ENCODE measurements at regions not wholly inside any gene's neighbourhood (a gene's known extent, or its start where the extent isn't known, plus 50 kb on each side); places are given as distances from the start of the nearest gene placed in this dataset.

DNA sequence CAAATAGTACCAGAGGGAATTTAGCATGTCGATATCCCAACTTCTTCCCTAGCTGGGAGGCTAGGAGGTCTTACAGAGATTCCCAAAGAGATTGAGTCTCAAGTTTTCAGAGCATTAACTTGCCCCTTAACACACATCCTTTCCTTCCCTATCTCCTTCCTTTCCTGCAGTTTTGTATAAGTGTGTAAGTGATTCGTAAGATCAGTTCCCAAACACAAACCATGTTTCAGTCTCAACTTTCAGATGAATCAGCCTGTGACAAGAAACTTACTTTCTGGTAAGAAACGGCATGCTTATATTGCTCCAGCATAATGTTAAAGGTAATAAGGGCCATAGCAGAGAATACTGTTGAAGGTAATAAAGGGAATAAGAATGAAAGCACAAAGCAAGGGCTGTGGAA, 472.2 kb downstream of the LIG4 start:
- Mint-ChIP-seq H3K27me3 (ENCODE audit: low read depth) (no peaks in the 10 kb centered on the region), H3K36me3 (no peaks in the 10 kb centered on the region), H3K4me1 (no peaks in the 10 kb centered on the region), H3K9me3 (no peaks in the 10 kb centered on the region), H3K27ac (no peak overlapping the region), H3K4me3 (no peak overlapping the region)
- TF ChIP-seq, protein P1, sequence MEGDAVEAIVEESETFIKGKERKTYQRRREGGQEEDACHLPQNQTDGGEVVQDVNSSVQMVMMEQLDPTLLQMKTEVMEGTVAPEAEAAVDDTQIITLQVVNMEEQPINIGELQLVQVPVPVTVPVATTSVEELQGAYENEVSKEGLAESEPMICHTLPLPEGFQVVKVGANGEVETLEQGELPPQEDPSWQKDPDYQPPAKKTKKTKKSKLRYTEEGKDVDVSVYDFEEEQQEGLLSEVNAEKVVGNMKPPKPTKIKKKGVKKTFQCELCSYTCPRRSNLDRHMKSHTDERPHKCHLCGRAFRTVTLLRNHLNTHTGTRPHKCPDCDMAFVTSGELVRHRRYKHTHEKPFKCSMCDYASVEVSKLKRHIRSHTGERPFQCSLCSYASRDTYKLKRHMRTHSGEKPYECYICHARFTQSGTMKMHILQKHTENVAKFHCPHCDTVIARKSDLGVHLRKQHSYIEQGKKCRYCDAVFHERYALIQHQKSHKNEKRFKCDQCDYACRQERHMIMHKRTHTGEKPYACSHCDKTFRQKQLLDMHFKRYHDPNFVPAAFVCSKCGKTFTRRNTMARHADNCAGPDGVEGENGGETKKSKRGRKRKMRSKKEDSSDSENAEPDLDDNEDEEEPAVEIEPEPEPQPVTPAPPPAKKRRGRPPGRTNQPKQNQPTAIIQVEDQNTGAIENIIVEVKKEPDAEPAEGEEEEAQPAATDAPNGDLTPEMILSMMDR (IDR thresholded peaks at IDR 0.05; ENCODE audit: unreplicated experiment): no peak
- no peak for DNase-seq (ENCODE audit: low spot score in 2 of 2, unreplicated experiment in 2 of 2)

DNA sequence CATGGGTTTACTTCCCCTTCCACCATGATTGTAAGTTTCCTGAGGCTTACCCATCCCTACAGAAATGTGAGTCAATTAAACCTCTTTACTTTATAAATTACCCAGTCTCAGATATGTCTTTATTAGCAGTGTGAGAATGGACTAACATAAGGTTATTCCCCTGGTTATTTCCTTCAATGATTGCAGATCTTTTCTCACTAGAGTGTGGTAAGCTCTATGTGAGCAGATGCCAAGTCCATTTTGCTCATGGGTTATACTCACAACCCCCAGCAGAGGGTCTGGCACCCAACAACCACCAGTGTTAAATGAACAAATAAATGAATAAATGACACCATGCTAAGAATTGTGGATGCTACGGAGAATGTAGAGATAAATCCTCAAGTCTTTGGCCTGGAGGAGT, 472.8 kb downstream of the LIG4 start:
- H3K4me1 Mint-ChIP-seq: no peaks in the 10 kb centered on the region
- H3K36me3 Mint-ChIP-seq: no peaks in the 10 kb centered on the region
- no peaks in the 10 kb centered on the region for H3K27me3 Mint-ChIP-seq (ENCODE audit: low read depth)
- TF ChIP-seq, protein P1 (IDR thresholded peaks at IDR 0.05; ENCODE audit: unreplicated experiment): no peak
- H3K9me3 Mint-ChIP-seq: no peaks in the 10 kb centered on the region
- no peak overlapping the region for H3K4me3 Mint-ChIP-seq
- no peak for DNase-seq (ENCODE audit: low spot score in 2 of 2, unreplicated experiment in 2 of 2)
- no peak overlapping the region for H3K27ac Mint-ChIP-seq

DNA sequence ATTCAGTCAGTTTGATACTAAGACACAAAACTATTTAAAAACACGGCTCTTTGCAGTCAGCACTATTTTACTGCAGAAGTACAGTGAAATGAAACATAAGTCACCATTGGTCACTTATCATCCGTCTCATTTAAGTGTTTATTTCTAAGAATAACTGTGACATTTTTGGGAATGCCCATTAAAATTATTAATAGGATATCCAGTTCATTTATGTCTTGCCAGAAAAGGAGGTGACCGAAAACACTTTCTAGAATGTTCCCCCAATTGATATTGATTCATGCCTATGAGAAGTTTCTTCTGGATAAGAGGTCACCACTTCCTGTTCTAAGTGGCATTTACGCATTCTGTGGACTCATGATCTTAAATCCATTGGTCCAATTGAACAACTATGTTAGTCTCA, 477.3 kb downstream of the LIG4 start:
- no peaks in the 10 kb centered on the region for H3K9me3 Mint-ChIP-seq
- no peak overlapping the region for H3K4me3 Mint-ChIP-seq
- peaks cover 1% of the 10 kb centered on the region for H3K4me1 Mint-ChIP-seq
- H3K27me3 Mint-ChIP-seq (ENCODE audit: low read depth): no peaks in the 10 kb centered on the region
- DNase-seq (ENCODE audit: low spot score in 2 of 2, unreplicated experiment in 2 of 2): no peak
- no peaks in the 10 kb centered on the region for H3K36me3 Mint-ChIP-seq
- no peak overlapping the region for H3K27ac Mint-ChIP-seq
- TF ChIP-seq, protein P1 (IDR thresholded peaks at IDR 0.05; ENCODE audit: unreplicated experiment): no peak

DNA sequence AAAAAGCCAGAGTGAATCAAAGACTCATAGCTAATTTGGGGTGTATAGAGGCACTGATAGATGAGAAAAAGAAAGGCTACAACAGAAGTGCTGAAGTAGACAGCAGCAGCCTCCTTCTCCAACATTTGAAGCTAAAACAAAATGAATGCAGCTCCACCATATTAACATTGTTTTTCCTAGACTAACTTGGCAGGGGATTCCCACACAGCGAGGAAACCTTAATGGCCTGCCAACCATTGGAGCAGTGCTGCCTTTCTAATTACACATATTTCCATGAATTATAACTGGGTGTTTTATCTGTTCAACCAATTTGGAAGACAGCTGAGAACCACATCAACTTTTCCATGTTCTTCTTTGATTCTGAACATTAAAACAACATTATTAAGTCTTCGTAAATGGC, 478.6 kb downstream of the LIG4 start:
- DNase-seq (ENCODE audit: low spot score in 2 of 2, unreplicated experiment in 2 of 2): no peak
- Mint-ChIP-seq H3K27ac (no peak overlapping the region), H3K36me3 (no peaks in the 10 kb centered on the region), H3K4me3 (no peak overlapping the region), H3K27me3 (ENCODE audit: low read depth) (no peaks in the 10 kb centered on the region), H3K9me3 (no peaks in the 10 kb centered on the region), H3K4me1 (peaks cover 1% of the 10 kb centered on the region)
- TF ChIP-seq, protein P1 (IDR thresholded peaks at IDR 0.05; ENCODE audit: unreplicated experiment): no peak

GRCh38 chr13:107736170-107736569, 479.2 kb downstream of the LIG4 start:
- TF ChIP-seq, protein P1 (IDR thresholded peaks at IDR 0.05; ENCODE audit: unreplicated experiment): no peak
- Mint-ChIP-seq H3K27me3 (ENCODE audit: low read depth) (no peaks in the 10 kb centered on the region), H3K4me1 (peaks cover 1% of the 10 kb centered on the region), H3K4me3 (no peak overlapping the region), H3K36me3 (no peaks in the 10 kb centered on the region), H3K27ac (no peak overlapping the region), H3K9me3 (no peaks in the 10 kb centered on the region)
- DNase-seq (ENCODE audit: low spot score in 2 of 2, unreplicated experiment in 2 of 2): no peak
